HG02588 (cell line): ENCODE measurements at regions not wholly inside any gene's neighbourhood (a gene's known extent, or its start where the extent isn't known, plus 50 kb on each side); places are given as distances from the start of the nearest gene placed in this dataset.
"Not testable (repeated sequence)": the region's sequence is repeated elsewhere in the genome, so short reads cannot be mapped to it uniquely, and the experiment has no call there.

ENCODE experiments used
- ATAC-seq: cut with Tn5 transposase; IDR thresholded peaks from one replicate; pipeline ENCODE4 v1.9.1; 2021; ENCODE audit warnings: mild to moderate bottlenecking, moderate library complexity; ENCODE audit not compliant: unreplicated experiment

GRCh38 chr16:86244158-86244557, 266.2 kb upstream of the FOXF1 start:
- ATAC-seq = no peak

DNA sequence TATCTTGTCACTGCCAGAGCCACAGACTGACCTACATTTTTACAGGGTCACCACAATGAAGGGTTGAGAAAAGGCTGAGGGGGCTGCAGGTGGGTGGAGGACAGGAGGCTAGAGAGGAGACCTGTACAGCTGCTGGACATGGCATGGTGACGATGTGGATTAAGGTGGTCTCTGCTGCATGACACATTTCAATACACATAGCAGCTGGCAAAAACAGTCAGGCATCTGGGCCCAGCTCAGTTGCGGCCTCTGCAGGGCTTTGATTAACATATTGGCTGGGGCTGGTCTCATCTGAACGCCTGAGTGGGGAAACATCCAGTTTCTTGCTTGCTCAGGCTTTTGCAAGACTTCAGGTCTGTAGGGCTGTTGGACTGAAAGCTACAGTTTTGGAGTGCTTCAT, 265.4 kb upstream of the FOXF1 start:
- ATAC-seq = no peak

DNA sequence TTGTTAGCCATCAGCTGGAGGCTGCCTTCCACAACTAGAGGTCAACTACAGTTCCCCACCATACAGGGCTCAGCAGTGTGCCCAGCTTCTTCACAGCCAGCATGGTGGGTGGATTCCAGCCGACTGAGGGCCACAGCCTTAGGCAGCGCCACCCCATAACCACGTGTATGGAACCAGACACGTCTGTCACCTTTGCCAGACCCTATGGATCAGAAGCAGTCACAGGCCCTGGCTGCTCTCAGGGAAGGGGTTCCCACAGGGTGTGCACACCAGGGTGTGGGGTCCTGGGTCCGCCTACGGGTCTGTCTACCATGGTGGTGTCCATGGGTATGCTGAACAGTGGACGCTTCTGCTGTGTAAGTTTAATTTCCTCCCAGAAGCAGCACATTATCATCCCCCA, 265.0 kb upstream of the FOXF1 start:
- no peak for ATAC-seq

DNA sequence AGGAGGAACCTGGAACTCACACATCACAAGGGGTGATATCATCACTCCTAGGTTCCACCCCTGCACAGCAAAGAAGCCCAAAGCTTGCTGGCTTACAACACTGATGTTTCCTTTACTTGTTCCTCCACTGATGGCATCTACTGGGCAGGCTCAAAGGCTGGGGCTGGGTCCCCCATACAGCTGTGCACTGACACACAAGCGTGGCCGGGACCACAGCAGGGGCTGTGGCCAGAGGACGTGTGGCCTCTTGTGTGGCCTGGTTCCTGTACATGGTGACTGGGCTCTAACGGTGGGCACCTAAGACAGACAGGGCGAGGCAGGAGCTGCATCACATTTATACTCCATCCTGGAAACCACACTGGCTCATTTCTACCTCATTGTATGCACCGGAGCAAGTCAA, 264.4 kb upstream of the FOXF1 start:
- no peak for ATAC-seq

DNA sequence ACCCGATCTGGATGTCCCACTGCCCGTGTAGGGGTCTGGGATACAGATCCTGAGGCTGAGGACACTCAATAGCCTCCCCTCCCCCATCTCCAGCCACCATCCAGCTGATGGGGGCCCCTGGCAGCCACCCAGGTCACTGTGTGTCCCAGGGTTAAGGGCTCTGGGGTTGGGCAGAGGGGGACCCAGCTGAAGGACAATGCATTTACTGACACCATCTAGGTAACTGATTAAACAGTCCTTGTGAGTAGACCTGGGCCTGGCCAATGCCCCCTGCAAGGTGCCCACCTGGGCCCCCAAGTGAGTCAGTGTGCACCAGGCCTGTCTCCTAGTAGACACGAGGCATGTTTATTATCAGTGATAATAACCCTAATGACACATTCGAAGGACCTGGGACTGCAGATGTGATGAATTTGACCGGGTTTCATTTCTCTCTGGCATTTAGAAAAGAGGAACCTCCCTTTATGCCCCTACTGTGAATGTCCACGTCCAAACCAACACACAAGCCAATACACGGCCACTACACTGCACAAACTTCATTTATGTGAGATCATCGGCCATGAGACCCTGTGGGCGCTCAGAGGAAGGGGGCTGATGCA, 261.9 kb upstream of the FOXF1 start:
- ATAC-seq = no peak

GRCh38 chr16:86249631-86250030, 260.7 kb upstream of the FOXF1 start:
- no peak for ATAC-seq

- ATAC-seq = no peak
These were observed 258.6 kb upstream of the FOXF1 start for GRCh38 chr16:86251682-86252081.

GRCh38 chr16:86252596-86252995, 257.7 kb upstream of the FOXF1 start:
- ATAC-seq = no peak

GRCh38 chr16:86255966-86256365, 254.4 kb upstream of the FOXF1 start:
- ATAC-seq = no peak

DNA sequence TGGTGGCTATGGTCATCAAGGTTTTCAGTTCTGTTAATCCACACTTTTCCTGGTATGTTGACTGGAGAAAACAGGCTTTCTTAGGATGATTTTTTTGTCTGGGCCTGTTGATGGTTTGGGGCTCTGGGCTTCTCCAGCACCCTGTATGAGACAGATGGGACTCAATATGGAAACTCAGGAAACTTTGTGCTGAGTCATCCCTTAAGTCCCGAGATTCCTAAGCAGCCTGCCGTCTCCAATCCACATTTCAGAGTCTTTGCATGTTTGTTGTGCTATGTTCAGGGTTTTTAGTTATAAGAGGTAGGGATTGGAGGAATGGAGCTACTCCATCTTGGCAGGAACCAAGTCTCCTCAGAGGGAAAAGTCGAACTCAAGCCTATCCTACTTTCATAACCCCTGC, 253.3 kb upstream of the FOXF1 start:
- ATAC-seq = no peak

GRCh38 chr16:86257546-86257945, 252.8 kb upstream of the FOXF1 start:
- ATAC-seq = no peak

GRCh38 chr16:86258713-86259112, 251.6 kb upstream of the FOXF1 start:
- ATAC-seq = no peak

DNA sequence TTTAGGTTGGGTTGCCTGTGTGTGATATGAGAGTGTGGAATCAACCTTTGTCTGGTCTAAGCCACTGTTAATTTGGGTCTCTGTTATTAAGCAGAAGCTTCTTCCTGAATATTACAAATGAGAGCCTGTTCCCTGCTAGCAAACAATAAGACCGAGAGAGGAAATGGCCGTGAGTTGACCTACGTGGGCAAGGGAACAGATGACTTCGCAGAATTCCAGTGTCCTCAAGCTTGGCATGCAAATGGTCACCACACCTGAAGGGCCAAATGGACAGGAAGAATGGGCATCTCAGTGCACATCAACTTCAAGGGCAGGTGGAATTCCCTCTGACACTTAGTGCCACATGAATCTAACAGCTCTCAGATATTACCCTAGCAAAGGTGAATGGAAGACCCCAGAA, 250.8 kb upstream of the FOXF1 start:
- ATAC-seq = no peak

- no peak for ATAC-seq
These were observed 248.9 kb upstream of the FOXF1 start for GRCh38 chr16:86261379-86261778.

GRCh38 chr16:86267657-86268056, 242.7 kb upstream of the FOXF1 start:
- not testable (repeated sequence) for ATAC-seq

DNA sequence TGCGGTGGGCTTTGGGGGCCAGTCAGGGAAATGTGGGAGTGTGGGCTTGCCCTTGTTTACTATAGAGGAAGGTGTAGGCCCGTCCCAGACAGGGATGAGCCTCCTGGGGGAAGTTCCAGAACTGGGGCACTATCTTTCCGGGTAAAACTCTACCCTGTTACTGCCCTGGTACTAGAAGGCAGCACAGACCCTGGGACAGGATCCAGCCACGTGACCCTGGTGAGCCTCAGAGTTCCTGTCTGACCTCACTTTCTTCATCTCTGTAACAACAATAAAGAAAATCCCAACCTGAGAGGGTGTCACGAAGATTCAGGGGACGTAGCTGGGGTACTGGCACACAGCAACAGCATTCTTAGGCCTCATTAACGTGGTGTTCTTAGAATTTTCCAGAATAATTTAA, 239.6 kb upstream of the FOXF1 start:
- no peak for ATAC-seq

GRCh38 chr16:86272744-86273143, 237.6 kb upstream of the FOXF1 start:
- no peak for ATAC-seq

- ATAC-seq = no peak
These were observed 233.1 kb upstream of the FOXF1 start for GRCh38 chr16:86277221-86277620.

DNA sequence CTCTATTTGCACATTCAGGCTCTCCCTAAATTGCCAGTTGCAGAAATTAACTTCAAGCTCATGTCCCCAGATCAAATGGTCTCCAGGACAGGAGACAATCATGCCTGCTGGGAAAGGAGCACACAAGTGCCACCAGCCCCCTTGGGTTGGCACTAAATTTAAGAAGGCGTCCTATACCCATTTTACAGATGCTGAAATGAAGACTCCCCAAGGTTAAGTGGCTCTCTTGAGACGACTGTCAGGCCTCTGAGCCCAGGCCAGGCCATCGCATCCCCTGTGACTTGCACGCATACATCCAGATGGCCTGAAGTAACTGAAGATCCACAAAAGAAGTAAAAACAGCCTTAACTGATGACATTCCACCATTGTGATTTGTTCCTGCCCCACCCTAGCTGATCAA, 232.5 kb upstream of the FOXF1 start:
- ATAC-seq = not testable (repeated sequence)

GRCh38 chr16:86281421-86281820, 228.9 kb upstream of the FOXF1 start:
- ATAC-seq = no peak

DNA sequence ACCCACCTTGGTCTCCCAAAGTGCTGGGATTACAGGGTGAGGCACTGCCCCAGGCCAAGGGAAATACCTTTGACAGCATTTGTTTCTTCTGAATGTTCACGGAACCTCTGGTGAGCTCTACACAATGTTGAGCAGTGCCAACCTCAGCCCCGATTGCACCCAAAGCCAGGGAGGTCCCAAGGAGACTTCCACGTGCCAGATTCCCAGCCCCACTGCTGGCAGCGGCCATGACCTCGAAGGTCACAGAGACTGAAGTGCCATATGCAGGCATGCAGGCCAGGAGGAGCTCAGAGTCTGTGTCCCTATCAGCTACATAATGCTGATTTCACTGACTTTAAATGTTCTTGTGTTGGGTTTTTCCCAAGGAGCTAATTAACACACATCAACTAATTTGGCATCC, 226.4 kb upstream of the FOXF1 start:
- ATAC-seq = no peak

DNA sequence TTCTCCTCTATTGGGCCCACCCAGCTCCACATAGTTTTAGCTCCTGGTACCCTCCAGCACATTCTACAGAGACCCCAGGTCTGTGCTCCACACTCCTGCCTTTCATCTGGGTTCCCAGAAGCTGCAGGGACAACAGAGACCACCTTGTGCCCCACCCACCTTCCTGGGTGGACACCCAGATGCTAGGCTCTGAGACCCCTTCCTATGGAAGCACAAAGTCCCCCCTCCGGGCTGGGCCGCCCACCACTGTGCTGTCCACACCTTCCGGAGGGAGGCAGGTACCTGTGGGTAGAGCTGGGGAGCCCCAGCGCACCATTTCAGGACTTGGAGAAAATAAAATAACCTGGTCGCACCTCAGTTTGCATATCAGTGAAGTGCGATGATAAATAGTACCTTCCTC, 224.9 kb upstream of the FOXF1 start:
- ATAC-seq = no peak
